HEK293T (cell line): ENCODE measurements at regions not wholly inside any gene's neighbourhood (a gene's known extent, or its start where the extent isn't known, plus 50 kb on each side); places are given as distances from the start of the nearest gene placed in this dataset.

Source experiments
- ARNT ChIP-seq: fragments of 450-650 bp; IDR thresholded peaks from 2 replicates; pipeline ENCODE4 v1.6.1; 2017; ENCODE audit warnings: mild to moderate bottlenecking
- BHLHE40 ChIP-seq: fragments of 450-650 bp; IDR thresholded peaks from 2 replicates; pipeline ENCODE4 v1.6.1; 2016; ENCODE audit warnings: mild to moderate bottlenecking, moderate library complexity, borderline replicate concordance
- CTBP1 ChIP-seq: fragments of 450-650 bp; IDR thresholded peaks from 2 replicates; pipeline ENCODE4 v1.6.1; 2016; ENCODE audit warnings: borderline replicate concordance
- ELF4 ChIP-seq: fragments of 450-650 bp; IDR thresholded peaks from 2 replicates; pipeline ENCODE4 v1.6.1; 2017; ENCODE audit warnings: antibody characterized with exemption
- FOXK2 ChIP-seq: fragments of 450-650 bp; IDR thresholded peaks from 2 replicates; pipeline ENCODE4 v1.6.1; 2016; ENCODE audit warnings: mild to moderate bottlenecking
- FOXM1 ChIP-seq: fragments of 450-650 bp; IDR thresholded peaks from 2 replicates; pipeline ENCODE4 v1.6.1; 2017; ENCODE audit warnings: mild to moderate bottlenecking, borderline replicate concordance
- L3MBTL2 ChIP-seq: fragments of 450-650 bp; conservative IDR thresholded peaks from 2 replicates; pipeline ENCODE4 v1.6.1; 2016; ENCODE audit warnings: mild to moderate bottlenecking
- SP1 ChIP-seq: fragments of 450-650 bp; IDR thresholded peaks from 2 replicates; pipeline ENCODE4 v1.6.1; 2017
- SUZ12 ChIP-seq: fragments of 450-650 bp; IDR thresholded peaks from 2 replicates; pipeline ENCODE4 v1.6.1; 2016; ENCODE audit warnings: mild to moderate bottlenecking
- TARDBP ChIP-seq: fragments of 450-650 bp; IDR thresholded peaks from 2 replicates; pipeline ENCODE4 v1.6.1; 2016

GRCh38 chr18:25420077-25420825 lies 68.3 kb upstream of the ZNF521 start:
- TF ChIP-seq SP1 (no peak), ARNT (no peak), ELF4 (no peak), FOXM1 (no peak), BHLHE40 (no peak), L3MBTL2 (no peak), SUZ12 (no peak), TARDBP (no peak), CTBP1 (no peak), FOXK2 (no peak)
